T-cell (primary cell): ENCODE measurements at regions not wholly inside any gene's neighbourhood (a gene's known extent, or its start where the extent isn't known, plus 50 kb on each side); places are given as distances from the start of the nearest gene placed in this dataset.
"Not testable (repeated sequence)": the region's sequence is repeated elsewhere in the genome, so short reads cannot be mapped to it uniquely, and the experiment has no call there.

Experiments used
- ATAC-seq, 4 experiments: fragments of 200-7000 bp in 3 of 4; fragments of 150-1000 bp in 1 of 4; cut with Tn5 transposase; replicated peaks in 1 of 4; 1 replicate in 3 of 4; 2 replicates in 1 of 4; pipeline ENCODE4 v1.10.0; 2021; ENCODE audit warnings: moderate library complexity in 3 of 4, mild to moderate bottlenecking in 2 of 4, moderate number of reproducible peaks in 1 of 4
- CTCF ChIA-PET, 2 donors: fragments of 300-600 bp; sonication (Branson Sonifier 250); formaldehyde crosslinking; loops; one replicate each; lab custom pipeline; 2022; ENCODE audit warnings: antibody characterized with exemption in 2 of 2; lab: Charles Lee
- POLR2A ChIA-PET, 2 donors: fragments of 300-600 bp; sonication (Branson Sonifier 250); formaldehyde crosslinking; loops; one replicate each; lab custom pipeline; 2022; ENCODE audit warnings: antibody characterized with exemption in 2 of 2; lab: Charles Lee
- DNase-seq, 35 experiments: peaks; one replicate each; pipeline versions ENCODE4 v3.0.0 to v3.0.0-alpha.2; 2013 to 2023
- H3K27ac ChIP-seq: one replicate; pipeline ENCODE4 v1.5.1; 2013; ENCODE audit warnings: low read length
- H3K27me3 ChIP-seq, 2 experiments: replicated peaks in 1 of 2; 1 replicate in 1 of 2; 2 replicates in 1 of 2; pipeline versions ENCODE4 v1.6.1 to v1.7.0; 2013; ENCODE audit warnings: low read length in 1 of 2, mixed read lengths in 1 of 2; ENCODE audit not compliant: control insufficient read depth in 2 of 2, insufficient read depth in 2 of 2; ENCODE audit errors: extremely low read depth in 1 of 2
- H3K36me3 ChIP-seq, 2 donors: 1 replicate in 1 of 2; 2 replicates in 1 of 2; pipeline versions ENCODE4 v1.6.1 to v1.7.0; 2013; ENCODE audit warnings: low read length in 1 of 2; ENCODE audit not compliant: control insufficient read depth in 2 of 2, insufficient read depth in 1 of 2; ENCODE audit errors: extremely low read depth in 1 of 2
- H3K4me1 ChIP-seq, 2 experiments: 1 replicate in 1 of 2; 2 replicates in 1 of 2; pipeline versions ENCODE4 v1.6.1 to v1.7.0; 2013; ENCODE audit warnings: low read length in 2 of 2, mixed read lengths in 1 of 2; ENCODE audit not compliant: insufficient read depth in 2 of 2, control insufficient read depth in 1 of 2; ENCODE audit errors: extremely low read depth in 1 of 2
- H3K4me3 ChIP-seq, 2 donors: 1 replicate in 1 of 2; 2 replicates in 1 of 2; pipeline versions ENCODE4 v1.5.1 to v1.7.0; 2013; ENCODE audit warnings: mild to moderate bottlenecking in 2 of 2, low read length in 1 of 2, moderate library complexity in 1 of 2; ENCODE audit not compliant: control insufficient read depth in 1 of 2; ENCODE audit errors: extremely low read depth in 1 of 2
- H3K9me3 ChIP-seq: 2 replicates; pipeline ENCODE4 v1.7.0; 2013
- H3K27ac Mint-ChIP-seq, 2 donors: one replicate each; pipeline ENCODE4 v1.8.0; 2020 to 2021; ENCODE audit warnings: mild to moderate bottlenecking in 2 of 2, mixed read lengths in 2 of 2
- H3K27me3 Mint-ChIP-seq, 2 donors: one replicate each; pipeline ENCODE4 v1.8.0; 2021 to 2022; ENCODE audit warnings: mixed read lengths in 2 of 2
- H3K36me3 Mint-ChIP-seq: one replicate; pipeline ENCODE4 v1.8.0; 2021; ENCODE audit warnings: mixed read lengths
- H3K4me1 Mint-ChIP-seq, 3 donors: one replicate each; pipeline ENCODE4 v1.8.0; 2020 to 2022; ENCODE audit warnings: mixed read lengths in 3 of 3, mild to moderate bottlenecking in 1 of 3
- H3K4me3 Mint-ChIP-seq, 3 donors: one replicate each; pipeline ENCODE4 v1.8.0; 2020 to 2022; ENCODE audit warnings: mild to moderate bottlenecking in 3 of 3, mixed read lengths in 3 of 3, moderate library complexity in 3 of 3
- H3K9me3 Mint-ChIP-seq, 3 donors: one replicate each; pipeline ENCODE4 v1.8.0; 2020 to 2022; ENCODE audit warnings: mixed read lengths in 3 of 3
- WGBS: methylation state at CpG from one replicate; pipeline ENCODE4 v1.1.5; 2013; ENCODE audit warnings: missing lambda C conversion rate; ENCODE audit not compliant: insufficient coverage; 5-methylcytosine and 5-hydroxymethylcytosine counted together

DNA sequence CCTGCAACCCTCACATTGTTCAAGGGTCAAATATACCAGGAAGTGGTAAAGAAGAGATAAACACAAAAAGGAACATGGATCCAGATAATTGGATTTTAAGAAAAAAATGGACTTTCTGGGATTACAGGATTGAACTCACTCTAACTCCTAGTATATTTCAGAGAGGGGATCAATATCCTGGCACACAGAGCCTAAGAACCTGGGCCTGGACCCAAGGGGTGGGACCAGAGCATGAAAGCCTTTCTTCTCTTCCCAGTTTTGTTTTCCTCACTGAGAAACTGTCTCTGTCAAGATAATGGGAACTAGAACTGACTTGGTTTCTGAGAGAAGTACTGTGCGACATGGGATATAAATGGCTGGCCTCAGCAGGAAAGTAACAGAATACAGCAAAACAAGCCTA, 422.8 kb upstream of the STXBP6 start:
- Histone ChIP-seq H3K4me1 (no peaks in the 10 kb centered on the region), H3K4me3 (no peak overlapping the region), H3K9me3 (no peaks in the 10 kb centered on the region), H3K36me3 (no peaks in the 10 kb centered on the region), H3K27me3 (no peaks in the 10 kb centered on the region), H3K27ac (no peak overlapping the region)
- Mint-ChIP-seq H3K27me3 (no peaks in the 10 kb centered on the region), H3K4me3 (no peak overlapping the region), H3K36me3 (no peaks in the 10 kb centered on the region), H3K4me1 (no peaks in the 10 kb centered on the region), H3K9me3 (peaks cover 3 to 7% (median 5%) of the 10 kb centered on the region in 3 donors), H3K27ac (no peak overlapping the region)
- 86% methylated on average over 1 of the region's 1 CpG for WGBS
- ChIA-PET CTCF (no interaction called here), POLR2A (no interaction called here)
- ATAC-seq (no peak), DNase-seq (no peak)

DNA sequence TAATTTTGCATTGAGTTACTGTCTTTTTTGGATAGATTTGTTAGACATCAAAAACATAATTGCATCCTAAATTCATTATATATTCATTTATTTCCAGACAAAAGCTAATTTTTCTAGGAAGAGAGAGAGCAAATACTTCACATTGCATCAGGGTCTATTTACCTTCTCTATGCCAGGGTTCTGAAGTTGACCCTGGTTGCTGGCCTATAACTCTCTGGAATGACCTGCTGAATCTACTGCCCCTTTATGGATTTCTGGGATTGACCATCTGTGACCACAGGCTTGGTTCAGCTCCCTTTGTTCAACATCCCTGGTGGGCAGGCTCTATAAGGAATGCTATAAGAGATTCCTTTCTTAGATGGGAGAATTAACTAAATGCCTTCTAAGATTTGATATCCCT, 414.8 kb upstream of the STXBP6 start:
- ChIA-PET CTCF (no interaction called here), POLR2A (no interaction called here)
- no peak overlapping the region for H3K27ac ChIP-seq
- no peaks in the 10 kb centered on the region for H3K36me3 ChIP-seq
- Mint-ChIP-seq H3K27me3 (no peaks in the 10 kb centered on the region), H3K4me1 (no peaks in the 10 kb centered on the region), H3K27ac (no peak overlapping the region), H3K4me3 (no peak overlapping the region), H3K9me3 (peaks cover 0 to 3% (median 0%) of the 10 kb centered on the region in 3 donors), H3K36me3 (no peaks in the 10 kb centered on the region)
- H3K9me3 ChIP-seq: no peaks in the 10 kb centered on the region
- H3K4me3 ChIP-seq: no peak overlapping the region
- DNase-seq: no peak
- ATAC-seq: no peak
- no peaks in the 10 kb centered on the region for H3K27me3 ChIP-seq
- no peaks in the 10 kb centered on the region for H3K4me1 ChIP-seq

DNA sequence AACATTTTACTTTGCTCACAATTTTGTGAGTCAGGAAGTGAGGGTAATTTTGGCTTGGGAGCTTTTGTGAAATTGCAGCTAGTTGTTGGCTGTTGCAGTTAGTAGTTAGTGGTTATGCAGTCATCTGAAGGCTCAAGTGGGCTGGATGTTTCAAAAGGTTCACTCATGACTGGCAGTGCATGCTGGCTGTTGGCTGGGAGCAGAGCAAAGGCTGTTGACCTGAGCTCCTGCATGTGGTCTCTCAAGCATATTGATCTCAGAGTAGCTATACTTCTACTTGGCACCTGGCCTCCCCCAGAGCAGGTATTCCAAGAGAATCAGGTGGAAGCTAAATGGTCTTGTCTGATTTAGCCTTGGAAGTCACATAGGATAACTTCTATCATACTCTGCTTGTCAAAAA, 414.1 kb upstream of the STXBP6 start:
- H3K4me3 Mint-ChIP-seq: no peak overlapping the region
- no peak for ATAC-seq

DNA sequence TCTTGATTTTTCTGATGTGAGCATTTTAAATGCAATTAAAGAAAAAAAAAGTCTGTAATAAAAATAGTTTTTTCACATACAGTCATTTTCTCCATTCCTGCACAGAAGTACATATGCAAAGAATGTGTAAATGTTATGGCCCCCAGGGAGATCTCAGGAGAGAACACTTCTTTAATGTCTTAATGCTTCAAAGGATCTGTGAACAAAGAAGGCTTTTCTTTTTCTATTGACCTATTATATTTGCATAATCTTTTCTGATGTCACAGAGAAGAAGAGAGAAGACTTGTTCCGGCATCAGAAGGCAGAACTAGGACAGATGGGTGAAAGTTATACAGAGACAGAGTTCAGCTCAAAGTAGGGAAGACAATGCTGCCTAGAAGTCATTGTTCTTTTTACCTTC, 413.5 kb upstream of the STXBP6 start:
- Histone ChIP-seq H3K36me3 (no peaks in the 10 kb centered on the region), H3K27ac (no peak overlapping the region), H3K27me3 (no peaks in the 10 kb centered on the region), H3K9me3 (no peaks in the 10 kb centered on the region), H3K4me1 (no peaks in the 10 kb centered on the region), H3K4me3 (no peak overlapping the region)
- no CpG with 5 or more reads among the region's 1 CpG for WGBS
- no peaks in the 10 kb centered on the region for H3K4me1 Mint-ChIP-seq
- ATAC-seq (no peak), DNase-seq (no peak)
- no peaks in the 10 kb centered on the region for H3K36me3 Mint-ChIP-seq
- H3K27me3 Mint-ChIP-seq: no peaks in the 10 kb centered on the region
- H3K4me3 Mint-ChIP-seq: no peak overlapping the region
- ChIA-PET POLR2A (no interaction called here), CTCF (no interaction called here)
- H3K9me3 Mint-ChIP-seq: peaks cover 0 to 3% (median 0%) of the 10 kb centered on the region in 3 donors
- no peak overlapping the region for H3K27ac Mint-ChIP-seq

More for the DNA sequence above, 414.1 kb upstream of the STXBP6 start:
- no peak overlapping the region for H3K27ac ChIP-seq
- CTCF ChIA-PET: no interaction called here
- Mint-ChIP-seq H3K4me1 (no peaks in the 10 kb centered on the region), H3K27me3 (no peaks in the 10 kb centered on the region), H3K9me3 (peaks cover 0 to 3% (median 0%) of the 10 kb centered on the region in 3 donors), H3K36me3 (no peaks in the 10 kb centered on the region), H3K27ac (no peak overlapping the region)
- no peaks in the 10 kb centered on the region for H3K36me3 ChIP-seq
- POLR2A ChIA-PET: no interaction called here
- no peaks in the 10 kb centered on the region for H3K9me3 ChIP-seq
- no peaks in the 10 kb centered on the region for H3K27me3 ChIP-seq
- H3K4me3 ChIP-seq: no peak overlapping the region
- no peak for DNase-seq
- no peaks in the 10 kb centered on the region for H3K4me1 ChIP-seq

DNA sequence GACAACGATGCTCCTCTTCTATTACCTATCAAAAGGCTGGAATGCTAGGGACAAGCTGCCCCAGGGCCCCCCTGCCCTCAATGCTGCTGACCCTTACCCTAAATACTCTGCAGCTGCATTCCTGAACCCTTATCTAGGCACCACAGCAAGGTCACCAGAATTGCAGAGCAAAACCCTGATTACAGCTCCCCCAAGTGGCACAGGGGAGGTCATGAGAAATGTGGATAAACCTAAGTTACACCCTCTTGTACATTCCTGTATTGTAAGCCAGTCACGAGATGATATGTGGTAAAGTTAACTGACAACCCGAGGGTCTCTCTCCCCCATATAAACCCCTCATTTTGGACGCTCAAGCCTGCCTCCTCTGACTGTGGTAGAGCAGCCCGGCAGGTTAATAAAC, 411.8 kb upstream of the STXBP6 start:
- no peak overlapping the region for H3K4me3 ChIP-seq
- ChIA-PET CTCF (no interaction called here), POLR2A (no interaction called here)
- H3K4me3 Mint-ChIP-seq: no peak overlapping the region
- no peak overlapping the region for H3K27ac ChIP-seq
- no peaks in the 10 kb centered on the region for H3K4me1 Mint-ChIP-seq
- H3K27me3 Mint-ChIP-seq: no peaks in the 10 kb centered on the region
- no peak for DNase-seq
- H3K36me3 Mint-ChIP-seq: no peaks in the 10 kb centered on the region
- no peaks in the 10 kb centered on the region for H3K36me3 ChIP-seq
- no peaks in the 10 kb centered on the region for H3K27me3 ChIP-seq
- H3K4me1 ChIP-seq: no peaks in the 10 kb centered on the region
- H3K9me3 Mint-ChIP-seq: peaks cover 0 to 3% (median 0%) of the 10 kb centered on the region in 3 donors
- WGBS: 33% methylated on average over 1 of the region's 5 CpGs
- H3K27ac Mint-ChIP-seq: no peak overlapping the region
- no peak for ATAC-seq
- H3K9me3 ChIP-seq: no peaks in the 10 kb centered on the region

DNA sequence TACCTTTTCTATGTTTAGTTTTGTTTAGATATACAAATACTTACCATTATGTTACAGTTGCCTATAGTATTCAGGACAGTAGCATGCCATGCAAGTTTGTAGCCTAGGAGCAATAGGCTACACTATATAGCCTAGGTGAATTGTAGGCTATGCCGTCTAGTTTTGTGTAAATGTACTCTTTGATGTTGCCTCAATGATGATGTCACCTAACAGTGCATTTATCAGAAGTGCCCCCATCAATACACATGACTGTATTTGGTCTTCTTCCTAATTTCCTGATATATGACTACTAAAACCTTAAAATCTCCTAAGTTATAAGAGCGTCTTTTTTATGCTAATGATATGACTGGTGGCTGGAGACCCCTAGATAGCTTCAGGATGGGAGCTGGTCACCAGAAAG, 394.4 kb upstream of the STXBP6 start:
- no peak overlapping the region for H3K27ac ChIP-seq
- H3K4me3 ChIP-seq: no peak overlapping the region
- CTCF ChIA-PET: no interaction called here
- no peaks in the 10 kb centered on the region for H3K27me3 Mint-ChIP-seq
- H3K27me3 ChIP-seq: no peaks in the 10 kb centered on the region
- WGBS: no CpG with 5 or more reads among the region's 2 CpGs
- no peaks in the 10 kb centered on the region for H3K4me1 ChIP-seq
- H3K9me3 ChIP-seq: no peaks in the 10 kb centered on the region
- H3K27ac Mint-ChIP-seq: no peak overlapping the region
- peaks cover 4 to 8% (median 7%) of the 10 kb centered on the region in 3 donors for H3K9me3 Mint-ChIP-seq
- no peaks in the 10 kb centered on the region for H3K36me3 ChIP-seq
- no peaks in the 10 kb centered on the region for H3K36me3 Mint-ChIP-seq
- no peak overlapping the region for H3K4me3 Mint-ChIP-seq
- no peaks in the 10 kb centered on the region for H3K4me1 Mint-ChIP-seq
- POLR2A ChIA-PET: no interaction called here
- ATAC-seq: no peak
- DNase-seq: no peak

DNA sequence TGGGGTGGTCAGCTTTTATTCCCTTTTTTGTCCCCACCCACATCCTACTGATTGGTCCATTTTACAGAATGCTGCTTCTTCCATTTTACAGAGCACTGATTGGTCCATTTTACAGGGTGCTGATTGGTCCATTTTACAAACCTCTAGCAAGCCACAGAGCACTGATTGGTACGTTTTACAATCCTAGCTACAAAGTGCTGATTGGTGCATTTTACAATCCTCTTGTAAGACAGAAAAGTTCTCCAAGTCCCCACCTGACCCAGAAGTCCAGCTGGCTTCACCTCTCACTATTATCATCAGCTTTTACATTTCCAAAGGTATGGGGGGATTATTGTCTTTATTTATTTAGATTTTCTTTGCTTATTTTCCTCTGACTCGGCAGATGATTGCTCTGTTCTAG, 390.4 kb upstream of the STXBP6 start:
- H3K27ac ChIP-seq, H3K4me3 Mint-ChIP-seq, H3K36me3 Mint-ChIP-seq, POLR2A ChIA-PET, CTCF ChIA-PET, H3K4me1 Mint-ChIP-seq, H3K27me3 Mint-ChIP-seq, ATAC-seq, DNase-seq, H3K27me3 ChIP-seq, H3K36me3 ChIP-seq, H3K4me3 ChIP-seq, H3K4me1 ChIP-seq, H3K27ac Mint-ChIP-seq, H3K9me3 ChIP-seq: not testable (repeated sequence)
- no CpG with 5 or more reads among the region's 2 CpGs for WGBS
- peaks cover 4 to 14% (median 7%) of the 10 kb centered on the region in 3 donors for H3K9me3 Mint-ChIP-seq
